HL-60/S4 (cell line): ENCODE measurements at regions not wholly inside any gene's neighbourhood (a gene's known extent, or its start where the extent isn't known, plus 50 kb on each side); places are given as distances from the start of the nearest gene placed in this dataset.

Source experiments
- in situ Hi-C: fragments of 300-500 bp; cut with MboI; formaldehyde crosslinking; loops from 2 replicates; pipeline ENCODE4 v1.14.3; 2022; ENCODE audit warnings: low sequenced_read_pairs

GRCh38 chr17:77332034-77332971 lies 191.5 kb downstream of the SEC14L1 start:
- in situ Hi-C loops, result loop anchor here (5.0 to 25.0 kb wide), 2 partner anchors 160 to 405 kb away; no protein-coding TSS in a partner anchor

- in situ Hi-C loops, result loop anchor here (5.0 to 25.0 kb wide), 2 partner anchors 159 to 404 kb away; no protein-coding TSS in a partner anchor
Observed at GRCh38 chr17:77332981-77333685, 192.4 kb downstream of the SEC14L1 start.

- in situ Hi-C loops, result loop anchor here (25.0 kb wide), 1 partner anchor 400 kb away; no protein-coding TSS in a partner anchor
Observed at GRCh38 chr17:77337150-77337549, 196.4 kb downstream of the SEC14L1 start.

- in situ Hi-C loops, result loop anchor here (25.0 kb wide), 1 partner anchor 396 kb away; no protein-coding TSS in a partner anchor
Observed at GRCh38 chr17:77341069-77341541, 200.3 kb downstream of the SEC14L1 start.

- in situ Hi-C loops, result loop anchor here (25.0 kb wide), 1 partner anchor 395 kb away; no protein-coding TSS in a partner anchor
Observed at GRCh38 chr17:77342656-77342990, 201.9 kb downstream of the SEC14L1 start.

- in situ Hi-C loops, result loop anchor here (25.0 kb wide), 1 partner anchor 394 kb away; no protein-coding TSS in a partner anchor
Observed at GRCh38 chr17:77343031-77343800, 202.4 kb downstream of the SEC14L1 start.

GRCh38 chr17:77344038-77344437 lies 203.3 kb downstream of the SEC14L1 start:
- in situ Hi-C loops, result loop anchor here (25.0 kb wide), 1 partner anchor 393 kb away; no protein-coding TSS in a partner anchor

- in situ Hi-C loops, result loop anchor here (25.0 kb wide), 1 partner anchor 392 kb away; no protein-coding TSS in a partner anchor
Observed at GRCh38 chr17:77345260-77345910, 204.6 kb downstream of the SEC14L1 start.

GRCh38 chr17:77346765-77347164 lies 206.0 kb downstream of the SEC14L1 start:
- in situ Hi-C loops, result loop anchor here (25.0 kb wide), 1 partner anchor 391 kb away; no protein-coding TSS in a partner anchor

GRCh38 chr17:77347544-77347943 lies 206.8 kb downstream of the SEC14L1 start:
- in situ Hi-C loops, result loop anchor here (25.0 kb wide), 1 partner anchor 390 kb away; no protein-coding TSS in a partner anchor

- in situ Hi-C loops, result loop anchor here (25.0 kb wide), 1 partner anchor 387 kb away; no protein-coding TSS in a partner anchor
Observed at GRCh38 chr17:77349976-77350830, 209.4 kb downstream of the SEC14L1 start.

- in situ Hi-C loops, result no loop called here
Observed at GRCh38 chr17:77352441-77352840, 211.7 kb downstream of the SEC14L1 start.

GRCh38 chr17:77352996-77353395 lies 212.2 kb downstream of the SEC14L1 start:
- in situ Hi-C loops, result no loop called here

GRCh38 chr17:77353684-77354419 lies 213.1 kb downstream of the SEC14L1 start:
- in situ Hi-C loops, result no loop called here

- in situ Hi-C loops, result no loop called here
Observed at GRCh38 chr17:77354420-77354669, 213.6 kb downstream of the SEC14L1 start.

GRCh38 chr17:77354670-77355455 lies 214.1 kb downstream of the SEC14L1 start:
- in situ Hi-C loops, result no loop called here

- in situ Hi-C loops, result no loop called here
Observed at GRCh38 chr17:77356109-77356689, 215.4 kb downstream of the SEC14L1 start.
